ENCODE measurements at regions not wholly inside any gene's neighbourhood (a gene's known extent, or its start where the extent isn't known, plus 50 kb on each side); places are given as distances from the start of the nearest gene placed in this dataset.

- H3K9ac ChIP-seq (ENCODE audit: low read depth, low read length) = no peak overlapping the region
- H3K36me3 ChIP-seq (ENCODE audit: insufficient read depth, low read depth, low read length) = no peaks in the 10 kb centered on the region
- H3K9me3 ChIP-seq (ENCODE audit: insufficient read depth, low read depth, low read length) = no peaks in the 10 kb centered on the region
- no peaks in the 10 kb centered on the region for H3K27me3 ChIP-seq (ENCODE audit: insufficient read depth, low read length)
- no peaks in the 10 kb centered on the region for H3K4me1 ChIP-seq (ENCODE audit: insufficient read depth, low read length)
- H3K4me3 ChIP-seq (ENCODE audit: low read length) = no peak overlapping the region
- no peak overlapping the region for H3K27ac ChIP-seq (ENCODE audit: low read length)
Observed at GRCh38 chr5:4001758-4002533, 406.3 kb downstream of the IRX1 start.

- Histone ChIP-seq H3K9me3 (ENCODE audit: insufficient read depth, low read depth, low read length) (no peaks in the 10 kb centered on the region), H3K36me3 (ENCODE audit: insufficient read depth, low read depth, low read length) (no peaks in the 10 kb centered on the region), H3K27me3 (ENCODE audit: insufficient read depth, low read length) (no peaks in the 10 kb centered on the region), H3K4me1 (ENCODE audit: insufficient read depth, low read length) (no peaks in the 10 kb centered on the region), H3K4me3 (ENCODE audit: low read length) (no peak overlapping the region), H3K9ac (ENCODE audit: low read depth, low read length) (no peak overlapping the region), H3K27ac (ENCODE audit: low read length) (no peak overlapping the region)
Observed at GRCh38 chr5:4005335-4005734, 409.7 kb downstream of the IRX1 start.

GRCh38 chr5:4007001-4007400 lies 411.4 kb downstream of the IRX1 start:
- Histone ChIP-seq H3K27me3 (ENCODE audit: insufficient read depth, low read length) (no peaks in the 10 kb centered on the region), H3K4me1 (ENCODE audit: insufficient read depth, low read length) (no peaks in the 10 kb centered on the region), H3K4me3 (ENCODE audit: low read length) (no peak overlapping the region), H3K36me3 (ENCODE audit: insufficient read depth, low read depth, low read length) (no peaks in the 10 kb centered on the region), H3K27ac (ENCODE audit: low read length) (no peak overlapping the region), H3K9ac (ENCODE audit: low read depth, low read length) (no peak overlapping the region), H3K9me3 (ENCODE audit: insufficient read depth, low read depth, low read length) (no peaks in the 10 kb centered on the region)

GRCh38 chr5:4011943-4012342 lies 416.3 kb downstream of the IRX1 start:
- no peak overlapping the region for H3K9ac ChIP-seq (ENCODE audit: low read depth, low read length)
- no peaks in the 10 kb centered on the region for H3K4me1 ChIP-seq (ENCODE audit: insufficient read depth, low read length)
- no peak overlapping the region for H3K27ac ChIP-seq (ENCODE audit: low read length)
- H3K27me3 ChIP-seq (ENCODE audit: insufficient read depth, low read length) = no peaks in the 10 kb centered on the region
- H3K9me3 ChIP-seq (ENCODE audit: insufficient read depth, low read depth, low read length) = no peaks in the 10 kb centered on the region
- no peak overlapping the region for H3K4me3 ChIP-seq (ENCODE audit: low read length)
- no peaks in the 10 kb centered on the region for H3K36me3 ChIP-seq (ENCODE audit: insufficient read depth, low read depth, low read length)

GRCh38 chr5:4013106-4013898 lies 417.7 kb downstream of the IRX1 start:
- Histone ChIP-seq H3K4me3 (ENCODE audit: low read length) (no peak overlapping the region), H3K4me1 (ENCODE audit: insufficient read depth, low read length) (peaks cover 1% of the 10 kb centered on the region; the same call in 1 of the 2 replicates), H3K27ac (ENCODE audit: low read length) (no peak overlapping the region), H3K9ac (ENCODE audit: low read depth, low read length) (no peak overlapping the region), H3K9me3 (ENCODE audit: insufficient read depth, low read depth, low read length) (no peaks in the 10 kb centered on the region), H3K27me3 (ENCODE audit: insufficient read depth, low read length) (no peaks in the 10 kb centered on the region), H3K36me3 (ENCODE audit: insufficient read depth, low read depth, low read length) (no peaks in the 10 kb centered on the region)

GRCh38 chr5:4015709-4016108 lies 420.1 kb downstream of the IRX1 start:
- Histone ChIP-seq H3K27ac (ENCODE audit: low read length) (no peak overlapping the region), H3K27me3 (ENCODE audit: insufficient read depth, low read length) (no peaks in the 10 kb centered on the region), H3K9me3 (ENCODE audit: insufficient read depth, low read depth, low read length) (no peaks in the 10 kb centered on the region), H3K4me1 (ENCODE audit: insufficient read depth, low read length) (peaks cover 3% of the 10 kb centered on the region; the same call in 1 of the 2 replicates), H3K36me3 (ENCODE audit: insufficient read depth, low read depth, low read length) (no peaks in the 10 kb centered on the region), H3K4me3 (ENCODE audit: low read length) (no peak overlapping the region), H3K9ac (ENCODE audit: low read depth, low read length) (no peak overlapping the region)

- no peaks in the 10 kb centered on the region for H3K36me3 ChIP-seq (ENCODE audit: insufficient read depth, low read depth, low read length)
- H3K4me3 ChIP-seq (ENCODE audit: low read length) = no peak overlapping the region
- H3K27ac ChIP-seq (ENCODE audit: low read length) = no peak overlapping the region
- H3K9ac ChIP-seq (ENCODE audit: low read depth, low read length) = no peak overlapping the region
- no peaks in the 10 kb centered on the region for H3K27me3 ChIP-seq (ENCODE audit: insufficient read depth, low read length)
- no peaks in the 10 kb centered on the region for H3K9me3 ChIP-seq (ENCODE audit: insufficient read depth, low read depth, low read length)
- peaks cover 3% of the 10 kb centered on the region; the same call in 1 of the 2 replicates for H3K4me1 ChIP-seq (ENCODE audit: insufficient read depth, low read length)
Observed at GRCh38 chr5:4017076-4017803, 421.6 kb downstream of the IRX1 start.

- Histone ChIP-seq H3K4me1 (ENCODE audit: insufficient read depth, low read length) (peaks cover 3% of the 10 kb centered on the region; the same call in 1 of the 2 replicates), H3K9ac (ENCODE audit: low read depth, low read length) (no peak overlapping the region), H3K27ac (ENCODE audit: low read length) (no peak overlapping the region), H3K4me3 (ENCODE audit: low read length) (no peak overlapping the region), H3K36me3 (ENCODE audit: insufficient read depth, low read depth, low read length) (no peaks in the 10 kb centered on the region), H3K9me3 (ENCODE audit: insufficient read depth, low read depth, low read length) (no peaks in the 10 kb centered on the region), H3K27me3 (ENCODE audit: insufficient read depth, low read length) (no peaks in the 10 kb centered on the region)
Observed at GRCh38 chr5:4018007-4018406, 422.4 kb downstream of the IRX1 start.

- Histone ChIP-seq H3K4me1 (ENCODE audit: insufficient read depth, low read length) (peaks cover 3% of the 10 kb centered on the region; the same call in 1 of the 2 replicates), H3K27me3 (ENCODE audit: insufficient read depth, low read length) (no peaks in the 10 kb centered on the region), H3K9ac (ENCODE audit: low read depth, low read length) (no peak overlapping the region), H3K36me3 (ENCODE audit: insufficient read depth, low read depth, low read length) (no peaks in the 10 kb centered on the region), H3K27ac (ENCODE audit: low read length) (no peak overlapping the region), H3K4me3 (ENCODE audit: low read length) (no peak overlapping the region), H3K9me3 (ENCODE audit: insufficient read depth, low read depth, low read length) (no peaks in the 10 kb centered on the region)
Observed at GRCh38 chr5:4019009-4019769, 423.6 kb downstream of the IRX1 start.

GRCh38 chr5:4019841-4020240 lies 424.2 kb downstream of the IRX1 start:
- Histone ChIP-seq H3K9ac (ENCODE audit: low read depth, low read length) (no peak overlapping the region), H3K27ac (ENCODE audit: low read length) (no peak overlapping the region), H3K27me3 (ENCODE audit: insufficient read depth, low read length) (no peaks in the 10 kb centered on the region), H3K36me3 (ENCODE audit: insufficient read depth, low read depth, low read length) (no peaks in the 10 kb centered on the region), H3K9me3 (ENCODE audit: insufficient read depth, low read depth, low read length) (no peaks in the 10 kb centered on the region), H3K4me3 (ENCODE audit: low read length) (no peak overlapping the region), H3K4me1 (ENCODE audit: insufficient read depth, low read length) (peaks cover 3% of the 10 kb centered on the region; the same call in 1 of the 2 replicates)

- no peak overlapping the region for H3K9ac ChIP-seq (ENCODE audit: low read depth, low read length)
- H3K27me3 ChIP-seq (ENCODE audit: insufficient read depth, low read length) = no peaks in the 10 kb centered on the region
Observed at GRCh38 chr5:4020400-4020799, 424.8 kb downstream of the IRX1 start.

More at GRCh38 chr5:4020400-4020799, 424.8 kb downstream of the IRX1 start:
- no peak overlapping the region for H3K27ac ChIP-seq (ENCODE audit: low read length)
- peaks cover 3% of the 10 kb centered on the region; the same call in 1 of the 2 replicates for H3K4me1 ChIP-seq (ENCODE audit: insufficient read depth, low read length)
- no peaks in the 10 kb centered on the region for H3K36me3 ChIP-seq (ENCODE audit: insufficient read depth, low read depth, low read length)
- H3K9me3 ChIP-seq (ENCODE audit: insufficient read depth, low read depth, low read length) = no peaks in the 10 kb centered on the region
- H3K4me3 ChIP-seq (ENCODE audit: low read length) = no peak overlapping the region

Measured in iPS-20b (cell line).